HepG2 (cell line): ENCODE measurements at regions not wholly inside any gene's neighbourhood (a gene's known extent, or its start where the extent isn't known, plus 50 kb on each side); places are given as distances from the start of the nearest gene placed in this dataset.

Experiments used
- ATAC-seq: fragments of 200-7000 bp; cut with Tn5 transposase; 3 replicates; pipeline ENCODE4 v1.9.1; 2020; ENCODE audit warnings: mild to moderate bottlenecking, moderate library complexity
- BruUV-seq: library from RNA; stranded (reverse); fragments of 400-500 nt; replicated peaks from 2 replicates; lab custom pipeline; 2021; lab: Mats Ljungman, UMichigan
- CTCF ChIA-PET: fragments of 300-600 bp; formaldehyde crosslinking; extraction: SDS; loops from one replicate; lab custom pipeline; 2021; ENCODE audit warnings: low total read pairs, inconsistent platforms, low intra/inter-chr PET ratio; lab: Yijun Ruan, JAX
- POLR2A ChIA-PET: fragments of 350-600 bp; sonication (Branson Sonifier 250); formaldehyde crosslinking; loops from one replicate; lab custom pipeline; 2020; ENCODE audit warnings: antibody characterized with exemption, inconsistent platforms; lab: Yijun Ruan, JAX
- DNase-seq: peaks from one replicate; pipeline ENCODE4 v3.0.0-alpha.2; 2015; ENCODE audit warnings: low spot score
- FAIRE-seq: peaks from 3 replicates; lab custom pipeline; 2011; peaks lifted over from hg19 to GRCh38; lab: Jason Lieb, UNC
- H2AFZ ChIP-seq: one replicate; pipeline ENCODE4 v1.6.1; 2011; ENCODE audit warnings: low read length, inconsistent platforms
- H3K27ac ChIP-seq: fragments of 300-600 bp; 3 replicates; pipeline ENCODE4 v1.8.0; 2011; ENCODE audit warnings: mixed run types, mild to moderate bottlenecking, mixed read lengths, low read length, inconsistent platforms; ENCODE audit not compliant: insufficient read depth; ENCODE audit errors: extremely low read length
- H3K27me3 ChIP-seq, 2 experiments: fragments of 200-600 bp in 1 of 2; 2 replicates in 1 of 2; 3 replicates in 1 of 2; pipeline versions ENCODE4 v1.6.0 to v1.8.0; 2011; ENCODE audit warnings: low read length in 2 of 2, mild to moderate bottlenecking in 2 of 2, moderate library complexity in 2 of 2, inconsistent platforms in 1 of 2; ENCODE audit not compliant: insufficient read depth in 2 of 2, control insufficient read depth in 1 of 2
- H3K36me3 ChIP-seq, 2 experiments: fragments of 200-600 bp in 1 of 2; replicated peaks in 1 of 2; 2 replicates in 1 of 2; 3 replicates in 1 of 2; pipeline versions ENCODE4 v1.5.1 to v1.8.0; 2011; ENCODE audit warnings: low read length in 2 of 2, inconsistent platforms in 1 of 2; ENCODE audit not compliant: insufficient read depth in 2 of 2, control insufficient read depth in 1 of 2
- H3K4me1 ChIP-seq: 2 replicates; pipeline ENCODE4 v1.5.1; 2012; ENCODE audit warnings: low read length, inconsistent platforms; ENCODE audit not compliant: insufficient read depth
- H3K4me2 ChIP-seq: 2 replicates; pipeline ENCODE4 v1.6.0; 2011; ENCODE audit warnings: low read depth, low read length, inconsistent platforms
- H3K4me3 ChIP-seq, 3 experiments: fragments of 200-600 bp in 1 of 3; sonication (generic), shearing (Covaris generic) in 1 of 3; replicated peaks in 1 of 3; 2 replicates each; pipeline ENCODE4 v1.5.1; 2011 to 2016; ENCODE audit warnings: low read length in 3 of 3, inconsistent platforms in 2 of 3, low read depth in 2 of 3, mild to moderate bottlenecking in 2 of 3, control low read depth in 1 of 3, mixed read lengths in 1 of 3; ENCODE audit not compliant: insufficient read depth in 1 of 3
- H3K79me2 ChIP-seq: one replicate; pipeline ENCODE4 v1.6.1; 2011; ENCODE audit warnings: low read length, inconsistent platforms; ENCODE audit not compliant: insufficient read depth
- H3K9ac ChIP-seq: 2 replicates; pipeline ENCODE4 v1.6.0; 2011; ENCODE audit warnings: mild to moderate bottlenecking, low read depth, low read length, inconsistent platforms; ENCODE audit not compliant: insufficient read depth
- H3K9me3 ChIP-seq: 2 replicates; pipeline ENCODE4 v1.5.1; 2012; ENCODE audit warnings: mild to moderate bottlenecking, low read length
- H4K20me1 ChIP-seq: 2 replicates; pipeline ENCODE4 v1.6.0; 2011; ENCODE audit warnings: inconsistent platforms, mild to moderate bottlenecking, low read length, moderate library complexity; ENCODE audit not compliant: insufficient read depth
- ATM ChIP-seq: fragments of 450-650 bp; IDR thresholded peaks from 2 replicates; pipeline ENCODE4 v1.7.1; 2017; ENCODE audit warnings: mild to moderate bottlenecking, borderline replicate concordance
- FUBP1 ChIP-seq: sonication (generic); formaldehyde crosslinking; IDR thresholded peaks from 2 replicates; pipeline ENCODE4 v1.5.1; 2020; ENCODE audit warnings: missing genetic modification reagents, mild to moderate bottlenecking, borderline replicate concordance
- HDAC1 ChIP-seq: sonication (generic); formaldehyde crosslinking; IDR thresholded peaks from 2 replicates; pipeline ENCODE4 v1.5.1; 2020; ENCODE audit warnings: mild to moderate bottlenecking, missing genetic modification reagents
- JUN ChIP-seq: sonication (generic); formaldehyde crosslinking; IDR thresholded peaks from 2 replicates; pipeline ENCODE4 v1.4.0; 2020; ENCODE audit warnings: mild to moderate bottlenecking, missing genetic modification reagents
- MTF2 ChIP-seq: sonication (generic); formaldehyde crosslinking; IDR thresholded peaks from 2 replicates; pipeline ENCODE4 v1.5.0; 2020; ENCODE audit warnings: missing genetic modification reagents, borderline replicate concordance
- PTBP1 ChIP-seq: fragments of 200-400 bp; formaldehyde crosslinking; IDR thresholded peaks from 2 replicates; pipeline ENCODE4 v1.6.1; 2018; ENCODE audit warnings: low read length, low read depth; ENCODE audit not compliant: poor library complexity, severe bottlenecking
- STAT6 ChIP-seq: sonication (generic); formaldehyde crosslinking; IDR thresholded peaks from 2 replicates; pipeline ENCODE4 v1.4.0; 2020; ENCODE audit warnings: missing genetic modification reagents, mild to moderate bottlenecking, borderline replicate concordance
- ZBTB26 ChIP-seq: IDR thresholded peaks from 2 replicates; pipeline ENCODE4 v1.6.1; 2016; ENCODE audit warnings: missing compliant biosample characterization, missing genetic modification reagents, borderline replicate concordance
- ZBTB42 ChIP-seq: sonication (generic); formaldehyde crosslinking; IDR thresholded peaks from 2 replicates; pipeline ENCODE4 v1.5.0; 2020; ENCODE audit warnings: mild to moderate bottlenecking, missing genetic modification reagents
- ZNF441 ChIP-seq: sonication (generic); formaldehyde crosslinking; IDR thresholded peaks from 2 replicates; pipeline ENCODE4 v1.7.0; 2021; ENCODE audit warnings: missing genetic modification reagents, borderline replicate concordance
- ZSCAN20 ChIP-seq: sonication (generic); formaldehyde crosslinking; IDR thresholded peaks from 2 replicates; pipeline ENCODE4 v1.4.0; 2020; ENCODE audit warnings: missing genetic modification reagents, mild to moderate bottlenecking, borderline replicate concordance
- ZSCAN9 ChIP-seq: IDR thresholded peaks from 2 replicates; pipeline ENCODE4 v1.6.1; 2016; ENCODE audit warnings: borderline replicate concordance
- in situ Hi-C: cut with HindIII; loops from 2 replicates; pipeline ENCODE4 v1.10.0; 2017; ENCODE audit warnings: low pct_unique_long_range_greater_than_20kb; ENCODE audit not compliant: extremely low pct_ligation_motif_present
- intact Hi-C: fragments of 100-400 bp; cut with micrococcal nuclease; formaldehyde crosslinking; loops from one replicate; pipeline ENCODE4 v1.10.0; 2022; ENCODE audit not compliant: unreplicated experiment

- H4K20me1 ChIP-seq = no peaks in the 10 kb centered on the region
- H3K4me2 ChIP-seq = no peak overlapping the region
- no peak overlapping the region for H3K27ac ChIP-seq
- H3K4me1 ChIP-seq = no peaks in the 10 kb centered on the region
- ChIA-PET CTCF (no interaction called here), POLR2A (no interaction called here)
- in situ Hi-C loops = no loop called here
- H3K9me3 ChIP-seq = 0 out of 2 replicates have a peak, but pooled peaks cover 6% of the 10 kb centered on the region
- H3K9ac ChIP-seq = no peak overlapping the region
- no peaks in the 10 kb centered on the region for H3K36me3 ChIP-seq
- ATAC-seq = no peak
- no peaks in the 10 kb centered on the region; a peak in 1 of 5 replicates for H3K27me3 ChIP-seq
- H3K79me2 ChIP-seq = no peaks in the 10 kb centered on the region
- no peak for TF ChIP-seq ZSCAN20 (CRISPR knock-in tag)
- TF ChIP-seq PTBP1 = no peak
- TF ChIP-seq HDAC1 (CRISPR knock-in tag) = no peak
- no peak for TF ChIP-seq ZBTB26 (CRISPR knock-in tag)
- no peak for TF ChIP-seq ZBTB42 (CRISPR knock-in tag)
- TF ChIP-seq MTF2 (CRISPR knock-in tag) = no peak
- TF ChIP-seq ATM = no peak
- TF ChIP-seq ZNF441 (CRISPR knock-in tag) = no peak
- TF ChIP-seq STAT6 (CRISPR knock-in tag) = no peak
- TF ChIP-seq ZSCAN9 = no peak
- TF ChIP-seq FUBP1 = no peak
- TF ChIP-seq JUN (CRISPR knock-in tag) = no peak
- DNase-seq = no peak
- BruUV-seq = no TSS peak
- H2AFZ ChIP-seq = no peak overlapping the region
- FAIRE-seq = no peak
- no peak overlapping the region for H3K4me3 ChIP-seq
- intact Hi-C loops = no loop called here
These were observed 360.0 kb downstream of the HINT1 start for GRCh38 chr5:130805036-130805435.
